ENCODE measurements at regions not wholly inside any gene's neighbourhood (a gene's known extent, or its start where the extent isn't known, plus 50 kb on each side); places are given as distances from the start of the nearest gene placed in this dataset.

DNA sequence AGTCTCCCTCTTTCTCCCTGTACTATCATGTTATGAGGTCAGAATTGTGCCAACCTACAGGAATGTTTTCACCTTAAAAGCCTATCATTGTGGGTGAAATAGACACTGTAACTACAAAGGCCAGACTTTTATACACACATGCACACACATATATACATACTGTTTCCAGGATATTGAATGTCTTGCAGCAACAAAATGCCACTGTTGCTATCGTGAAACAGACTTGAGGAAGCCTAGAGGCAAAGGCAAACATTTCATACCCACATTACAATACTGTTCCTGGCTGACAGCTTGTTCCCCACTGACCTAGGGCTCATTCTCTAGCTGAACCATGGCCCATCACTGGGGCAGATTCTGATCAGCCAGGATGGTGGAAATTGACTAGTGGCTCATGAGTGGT is 125.1 kb upstream of the DUSP10 start:
- TF ChIP-seq POLR2A (IDR thresholded peaks at IDR 0.05): no peak
- TF ChIP-seq, protein P1, sequence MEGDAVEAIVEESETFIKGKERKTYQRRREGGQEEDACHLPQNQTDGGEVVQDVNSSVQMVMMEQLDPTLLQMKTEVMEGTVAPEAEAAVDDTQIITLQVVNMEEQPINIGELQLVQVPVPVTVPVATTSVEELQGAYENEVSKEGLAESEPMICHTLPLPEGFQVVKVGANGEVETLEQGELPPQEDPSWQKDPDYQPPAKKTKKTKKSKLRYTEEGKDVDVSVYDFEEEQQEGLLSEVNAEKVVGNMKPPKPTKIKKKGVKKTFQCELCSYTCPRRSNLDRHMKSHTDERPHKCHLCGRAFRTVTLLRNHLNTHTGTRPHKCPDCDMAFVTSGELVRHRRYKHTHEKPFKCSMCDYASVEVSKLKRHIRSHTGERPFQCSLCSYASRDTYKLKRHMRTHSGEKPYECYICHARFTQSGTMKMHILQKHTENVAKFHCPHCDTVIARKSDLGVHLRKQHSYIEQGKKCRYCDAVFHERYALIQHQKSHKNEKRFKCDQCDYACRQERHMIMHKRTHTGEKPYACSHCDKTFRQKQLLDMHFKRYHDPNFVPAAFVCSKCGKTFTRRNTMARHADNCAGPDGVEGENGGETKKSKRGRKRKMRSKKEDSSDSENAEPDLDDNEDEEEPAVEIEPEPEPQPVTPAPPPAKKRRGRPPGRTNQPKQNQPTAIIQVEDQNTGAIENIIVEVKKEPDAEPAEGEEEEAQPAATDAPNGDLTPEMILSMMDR (IDR thresholded peaks at IDR 0.05): no peak
